Naive thymus-derived CD8-positive, alpha-beta T cell (primary cell): ENCODE measurements at regions not wholly inside any gene's neighbourhood (a gene's known extent, or its start where the extent isn't known, plus 50 kb on each side); places are given as distances from the start of the nearest gene placed in this dataset.
"Not testable (repeated sequence)": the region's sequence is repeated elsewhere in the genome, so short reads cannot be mapped to it uniquely, and the experiment has no call there.

ENCODE experiments used
- ATAC-seq, 2 donors: fragments of 150-1000 bp; cut with Tn5 transposase in 1 of 2; sonication (Bioruptor Pico), chemical (Tn5 transposase) in 1 of 2; 1 replicate in 1 of 2; 2 replicates in 1 of 2; pipeline ENCODE4 v1.10.0; 2021; ENCODE audit warnings: mild to moderate bottlenecking in 2 of 2, moderate library complexity in 2 of 2
- POLR2A ChIA-PET: fragments of 350-600 bp; sonication (Branson Sonifier 250); formaldehyde crosslinking; loops from one replicate; lab custom pipeline; 2021; ENCODE audit warnings: antibody characterized with exemption; lab: Charles Lee
- DNase-seq, 10 donors: peaks; one replicate each; pipeline versions ENCODE4 v3.0.0 to v3.0.0-alpha.2; 2020 to 2022
- H3K27ac Mint-ChIP-seq, 10 donors: one replicate each; pipeline ENCODE4 v1.8.0; 2020 to 2022; ENCODE audit warnings: mild to moderate bottlenecking in 10 of 10, mixed read lengths in 10 of 10, moderate library complexity in 4 of 10, inconsistent platforms in 1 of 10
- H3K27me3 Mint-ChIP-seq, 5 donors: one replicate each; pipeline ENCODE4 v1.8.0; 2021 to 2022; ENCODE audit warnings: mixed read lengths in 5 of 5
- H3K36me3 Mint-ChIP-seq, 3 donors: one replicate each; pipeline ENCODE4 v1.8.0; 2020 to 2022; ENCODE audit warnings: mixed read lengths in 3 of 3, mild to moderate bottlenecking in 2 of 3, inconsistent platforms in 1 of 3
- H3K4me1 Mint-ChIP-seq, 4 donors: one replicate each; pipeline ENCODE4 v1.8.0; 2021 to 2022; ENCODE audit warnings: mixed read lengths in 4 of 4
- H3K4me3 Mint-ChIP-seq, 10 donors: one replicate each; pipeline ENCODE4 v1.8.0; 2020 to 2022; ENCODE audit warnings: mild to moderate bottlenecking in 10 of 10, mixed read lengths in 10 of 10, moderate library complexity in 6 of 10, inconsistent platforms in 1 of 10
- H3K9me3 Mint-ChIP-seq, 9 donors: one replicate each; pipeline ENCODE4 v1.8.0; 2020 to 2022; ENCODE audit warnings: mixed read lengths in 9 of 9, mild to moderate bottlenecking in 3 of 9, inconsistent platforms in 1 of 9, moderate library complexity in 1 of 9

DNA sequence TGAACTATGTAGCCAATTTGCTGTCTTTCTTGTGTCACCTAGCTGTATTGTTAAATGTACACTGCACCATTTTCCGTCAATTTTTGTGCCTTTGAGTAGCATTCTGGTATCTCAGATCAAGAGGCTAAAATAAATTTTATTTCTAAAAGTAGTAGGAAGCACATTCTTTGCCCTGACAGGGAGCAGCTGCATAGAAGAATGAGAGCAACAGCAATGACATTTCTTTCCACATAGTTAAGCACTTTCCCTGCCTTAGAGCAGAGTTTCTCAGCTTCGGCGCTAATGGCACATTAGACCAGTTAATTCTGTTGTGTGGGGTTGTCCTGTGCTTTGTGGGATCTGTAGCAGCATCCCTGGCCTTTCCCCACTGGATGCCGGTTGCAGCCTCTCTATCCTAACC is 173.9 kb downstream of the CHIC2 start:
- POLR2A ChIA-PET, result no interaction called here
- Mint-ChIP-seq H3K27ac (no peak overlapping the region), H3K4me3 (no peak overlapping the region), H3K4me1 (no peaks in the 10 kb centered on the region), H3K27me3 (peaks cover 3 to 28% (median 7%) of the 10 kb centered on the region in 5 donors), H3K9me3 (no peaks in the 10 kb centered on the region), H3K36me3 (no peaks in the 10 kb centered on the region)
- DNase-seq (no peak), ATAC-seq (no peak)

- ATAC-seq (no peak), DNase-seq (no peak)
- Mint-ChIP-seq H3K36me3 (no peaks in the 10 kb centered on the region), H3K27me3 (peaks cover 4 to 37% (median 11%) of the 10 kb centered on the region in 5 donors), H3K27ac (no peak overlapping the region), H3K4me1 (no peaks in the 10 kb centered on the region), H3K4me3 (no peak overlapping the region), H3K9me3 (no peaks in the 10 kb centered on the region)
- POLR2A ChIA-PET, result no interaction called here
These were observed 174.9 kb downstream of the CHIC2 start for GRCh38 chr4:53889326-53890055.

DNA sequence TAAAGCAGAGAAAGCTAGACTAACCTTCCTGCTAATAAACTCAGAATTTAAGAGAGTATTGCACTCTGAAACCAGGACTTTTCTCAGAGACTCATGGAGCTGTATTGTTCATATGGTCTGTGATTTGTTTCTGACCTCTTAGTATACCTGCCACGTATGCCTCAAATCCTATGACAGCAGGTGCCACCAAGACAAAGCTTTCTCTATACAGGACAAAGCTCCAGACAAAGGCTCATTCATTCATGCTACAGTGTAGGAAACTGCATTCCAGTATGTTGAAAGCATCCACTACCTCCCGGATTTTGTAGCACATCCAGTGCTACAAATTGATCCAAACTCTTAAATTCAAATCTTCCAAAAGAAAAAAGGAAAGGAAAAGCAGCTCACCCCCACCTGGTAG is 178.3 kb downstream of the CHIC2 start:
- DNase-seq (no peak), ATAC-seq (no peak)
- Mint-ChIP-seq H3K27me3 (peaks cover 4 to 34% (median 6%) of the 10 kb centered on the region in 5 donors), H3K4me1 (no peaks in the 10 kb centered on the region), H3K27ac (no peak overlapping the region), H3K4me3 (no peak overlapping the region), H3K9me3 (peaks cover 0 to 12% (median 0%) of the 10 kb centered on the region in 9 donors), H3K36me3 (peaks cover 0 to 8% (median 0%) of the 10 kb centered on the region in 3 donors)
- POLR2A ChIA-PET, result no interaction called here

- no peaks in the 10 kb centered on the region for H3K4me1 Mint-ChIP-seq
- peaks cover 0 to 8% (median 0%) of the 10 kb centered on the region in 3 donors for H3K36me3 Mint-ChIP-seq
- no peak overlapping the region for H3K27ac Mint-ChIP-seq
- ATAC-seq (no peak), DNase-seq (no peak)
- peaks cover 0 to 12% (median 0%) of the 10 kb centered on the region in 9 donors for H3K9me3 Mint-ChIP-seq
- no peak overlapping the region for H3K4me3 Mint-ChIP-seq
- peaks cover 2 to 30% (median 6%) of the 10 kb centered on the region in 5 donors for H3K27me3 Mint-ChIP-seq
- POLR2A ChIA-PET, result no interaction called here
These were observed 178.7 kb downstream of the CHIC2 start for GRCh38 chr4:53885668-53886067.

- H3K9me3 Mint-ChIP-seq, result peaks cover 0 to 14% (median 2%) of the 10 kb centered on the region in 9 donors
- ATAC-seq, DNase-seq, POLR2A ChIA-PET, H3K27ac Mint-ChIP-seq, H3K4me3 Mint-ChIP-seq, H3K4me1 Mint-ChIP-seq, H3K36me3 Mint-ChIP-seq: not testable (repeated sequence)
- peaks cover 2 to 29% (median 12%) of the 10 kb centered on the region in 5 donors for H3K27me3 Mint-ChIP-seq
These were observed 187.3 kb downstream of the CHIC2 start for GRCh38 chr4:53877096-53877495.

- no peak overlapping the region for H3K4me3 Mint-ChIP-seq
- POLR2A ChIA-PET, result no interaction called here
- no peaks in the 10 kb centered on the region for H3K36me3 Mint-ChIP-seq
- DNase-seq, result no peak
- ATAC-seq, result no peak
- H3K9me3 Mint-ChIP-seq, result no peaks in the 10 kb centered on the region
- H3K27ac Mint-ChIP-seq, result no peak overlapping the region
- peaks cover 1 to 15% (median 4%) of the 10 kb centered on the region in 5 donors for H3K27me3 Mint-ChIP-seq
- no peaks in the 10 kb centered on the region for H3K4me1 Mint-ChIP-seq
These were observed 198.3 kb downstream of the CHIC2 start for GRCh38 chr4:53866055-53866454.

- Mint-ChIP-seq H3K36me3 (no peaks in the 10 kb centered on the region), H3K4me1 (peaks cover 0 to 1% (median 0%) of the 10 kb centered on the region in 4 donors), H3K27me3 (peaks cover 1 to 17% (median 5%) of the 10 kb centered on the region in 5 donors), H3K4me3 (no peak overlapping the region), H3K9me3 (no peaks in the 10 kb centered on the region), H3K27ac (no peak overlapping the region)
- POLR2A ChIA-PET, result no interaction called here
- ATAC-seq, result no peak
- no peak for DNase-seq
These were observed 199.4 kb downstream of the CHIC2 start for GRCh38 chr4:53865054-53865453.

DNA sequence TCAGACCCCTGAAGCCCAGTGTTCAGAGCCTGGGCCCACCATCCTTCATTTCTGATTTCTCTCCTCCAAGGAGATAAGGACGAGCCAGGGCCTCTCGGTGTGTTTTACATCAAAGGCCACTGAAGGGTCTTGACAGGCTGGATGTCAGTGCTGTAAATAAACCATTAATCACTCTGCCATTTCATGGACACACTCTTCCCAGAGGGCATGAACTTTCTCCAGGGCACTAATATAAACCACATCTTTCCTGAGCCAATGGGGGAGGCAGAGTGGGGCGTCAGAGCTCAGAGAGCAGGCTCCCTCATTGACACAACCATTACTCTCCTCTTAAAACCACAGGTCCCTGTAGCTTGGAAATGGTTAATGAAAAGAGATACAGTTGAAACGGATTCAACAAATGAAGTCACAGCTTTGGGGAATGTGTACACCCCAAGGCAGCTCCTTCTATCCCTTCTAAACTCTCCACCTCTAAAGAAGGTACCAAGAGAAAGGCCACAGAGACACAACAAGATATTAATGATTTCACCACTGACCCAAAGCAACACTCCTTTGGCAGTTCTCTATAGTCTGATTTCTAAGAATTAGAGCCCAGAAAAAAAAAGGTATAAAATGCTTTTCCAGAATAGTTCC is 200.6 kb downstream of the CHIC2 start:
- no peaks in the 10 kb centered on the region for H3K36me3 Mint-ChIP-seq
- DNase-seq, result no peak
- peaks cover 0 to 1% (median 0%) of the 10 kb centered on the region in 4 donors for H3K4me1 Mint-ChIP-seq
- POLR2A ChIA-PET, result no interaction called here
- no peak overlapping the region for H3K4me3 Mint-ChIP-seq
- H3K27me3 Mint-ChIP-seq, result peaks cover 1 to 18% (median 5%) of the 10 kb centered on the region in 5 donors
- no peak overlapping the region for H3K27ac Mint-ChIP-seq
- no peaks in the 10 kb centered on the region for H3K9me3 Mint-ChIP-seq
- no peak for ATAC-seq

DNA sequence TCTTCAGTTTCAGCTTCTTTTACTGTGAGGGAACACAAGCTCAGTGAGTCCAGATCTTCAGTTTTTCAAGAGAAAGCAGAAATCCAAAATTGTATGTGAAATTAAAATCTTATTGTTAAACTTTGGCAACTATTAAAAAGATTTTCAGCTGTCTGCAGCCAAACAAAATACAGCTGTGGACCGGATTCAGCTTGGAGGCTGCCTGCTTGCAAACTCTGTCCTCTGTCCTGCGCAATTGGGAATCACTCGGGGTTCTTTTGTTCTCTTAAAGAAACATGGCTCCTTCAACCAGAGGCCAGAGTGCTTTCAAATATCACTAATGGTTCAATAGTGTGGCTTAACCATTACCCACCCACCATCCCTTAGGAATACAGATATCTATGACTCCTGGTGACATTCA is 201.2 kb downstream of the CHIC2 start:
- POLR2A ChIA-PET, result no interaction called here
- ATAC-seq, result no peak

GRCh38 chr4:53861856-53862610 is 202.4 kb downstream of the CHIC2 start:
- H3K27me3 Mint-ChIP-seq, result peaks cover 1 to 18% (median 5%) of the 10 kb centered on the region in 5 donors
- POLR2A ChIA-PET, result no interaction called here
- DNase-seq (no peak), ATAC-seq (no peak)
- H3K4me3 Mint-ChIP-seq, result no peak overlapping the region
- H3K9me3 Mint-ChIP-seq, result no peaks in the 10 kb centered on the region
- H3K27ac Mint-ChIP-seq, result no peak overlapping the region
- no peaks in the 10 kb centered on the region for H3K36me3 Mint-ChIP-seq
- H3K4me1 Mint-ChIP-seq, result peaks cover 0 to 1% (median 0%) of the 10 kb centered on the region in 4 donors

More for the DNA sequence above, 201.2 kb downstream of the CHIC2 start:
- H3K27ac Mint-ChIP-seq, result no peak overlapping the region
- no peaks in the 10 kb centered on the region for H3K9me3 Mint-ChIP-seq
- peaks cover 1 to 18% (median 5%) of the 10 kb centered on the region in 5 donors for H3K27me3 Mint-ChIP-seq
- no peaks in the 10 kb centered on the region for H3K36me3 Mint-ChIP-seq
- no peak overlapping the region for H3K4me3 Mint-ChIP-seq
- H3K4me1 Mint-ChIP-seq, result peaks cover 0 to 1% (median 0%) of the 10 kb centered on the region in 4 donors
- DNase-seq, result no peak

GRCh38 chr4:53859305-53859704 is 205.1 kb downstream of the CHIC2 start:
- no peak overlapping the region for H3K27ac Mint-ChIP-seq
- peaks cover 0 to 4% (median 0%) of the 10 kb centered on the region in 9 donors for H3K9me3 Mint-ChIP-seq
- DNase-seq (no peak), ATAC-seq (no peak)
- H3K27me3 Mint-ChIP-seq, result peaks cover 1 to 18% (median 5%) of the 10 kb centered on the region in 5 donors
- H3K4me3 Mint-ChIP-seq, result no peak overlapping the region
- H3K36me3 Mint-ChIP-seq, result no peaks in the 10 kb centered on the region
- POLR2A ChIA-PET, result no interaction called here
- H3K4me1 Mint-ChIP-seq, result peaks cover 0 to 15% (median under 1%) of the 10 kb centered on the region in 4 donors

- ATAC-seq (no peak), DNase-seq (no peak)
- Mint-ChIP-seq H3K27me3 (peaks cover 1 to 17% (median 4%) of the 10 kb centered on the region in 5 donors), H3K9me3 (peaks cover 0 to 4% (median 0%) of the 10 kb centered on the region in 9 donors), H3K4me3 (no peak overlapping the region), H3K4me1 (peaks cover 0 to 15% (median under 1%) of the 10 kb centered on the region in 4 donors), H3K36me3 (no peaks in the 10 kb centered on the region), H3K27ac (no peak overlapping the region)
- POLR2A ChIA-PET, result no interaction called here
These were observed 205.7 kb downstream of the CHIC2 start for GRCh38 chr4:53858744-53859143.
